Activated naive CD4-positive, alpha-beta T cell treated with anti-CD3 and anti-CD28 coated beads, Interleukin-2, amount 50 U/mL, for 24 hours (primary cell): ENCODE measurements at regions not wholly inside any gene's neighbourhood (a gene's known extent, or its start where the extent isn't known, plus 50 kb on each side); places are given as distances from the start of the nearest gene placed in this dataset.
A peak's percentile ranks its signal among the peaks of the same experiment; 100 is the strongest.

Experiments
- H3K27ac Mint-ChIP-seq: one replicate; pipeline ENCODE4 v1.8.0; 2021; ENCODE audit warnings: mild to moderate bottlenecking, mixed read lengths
- H3K27me3 Mint-ChIP-seq: one replicate; pipeline ENCODE4 v1.8.0; 2021; ENCODE audit warnings: mixed read lengths
- H3K36me3 Mint-ChIP-seq: one replicate; pipeline ENCODE4 v1.8.0; 2021; ENCODE audit warnings: mixed read lengths
- H3K4me1 Mint-ChIP-seq: one replicate; pipeline ENCODE4 v1.8.0; 2021; ENCODE audit warnings: mixed read lengths
- H3K4me3 Mint-ChIP-seq: one replicate; pipeline ENCODE4 v1.8.0; 2021; ENCODE audit warnings: mild to moderate bottlenecking, mixed read lengths
- H3K9me3 Mint-ChIP-seq: one replicate; pipeline ENCODE4 v1.8.0; 2021; ENCODE audit warnings: mixed read lengths

GRCh38 chr2:156383798-156384197 is 51.3 kb upstream of the NR4A2 start:
- peaks cover 35% of the 10 kb centered on the region for H3K4me1 Mint-ChIP-seq
- no peaks in the 10 kb centered on the region for H3K27me3 Mint-ChIP-seq
- H3K9me3 Mint-ChIP-seq = no peaks in the 10 kb centered on the region
- H3K27ac Mint-ChIP-seq = no peak overlapping the region
- no peaks in the 10 kb centered on the region for H3K36me3 Mint-ChIP-seq
- H3K4me3 Mint-ChIP-seq = no peak overlapping the region

GRCh38 chr2:156385242-156385641 is 50.9 kb upstream of the GPD2 start:
- Mint-ChIP-seq H3K27me3 (no peaks in the 10 kb centered on the region), H3K4me1 (peaks cover 23% of the 10 kb centered on the region), H3K27ac (peak overlapping the region; percentile 91), H3K36me3 (no peaks in the 10 kb centered on the region), H3K9me3 (no peaks in the 10 kb centered on the region), H3K4me3 (no peak overlapping the region)
